ENCODE measurements at regions not wholly inside any gene's neighbourhood (a gene's known extent, or its start where the extent isn't known, plus 50 kb on each side); places are given as distances from the start of the nearest gene placed in this dataset.

DNA sequence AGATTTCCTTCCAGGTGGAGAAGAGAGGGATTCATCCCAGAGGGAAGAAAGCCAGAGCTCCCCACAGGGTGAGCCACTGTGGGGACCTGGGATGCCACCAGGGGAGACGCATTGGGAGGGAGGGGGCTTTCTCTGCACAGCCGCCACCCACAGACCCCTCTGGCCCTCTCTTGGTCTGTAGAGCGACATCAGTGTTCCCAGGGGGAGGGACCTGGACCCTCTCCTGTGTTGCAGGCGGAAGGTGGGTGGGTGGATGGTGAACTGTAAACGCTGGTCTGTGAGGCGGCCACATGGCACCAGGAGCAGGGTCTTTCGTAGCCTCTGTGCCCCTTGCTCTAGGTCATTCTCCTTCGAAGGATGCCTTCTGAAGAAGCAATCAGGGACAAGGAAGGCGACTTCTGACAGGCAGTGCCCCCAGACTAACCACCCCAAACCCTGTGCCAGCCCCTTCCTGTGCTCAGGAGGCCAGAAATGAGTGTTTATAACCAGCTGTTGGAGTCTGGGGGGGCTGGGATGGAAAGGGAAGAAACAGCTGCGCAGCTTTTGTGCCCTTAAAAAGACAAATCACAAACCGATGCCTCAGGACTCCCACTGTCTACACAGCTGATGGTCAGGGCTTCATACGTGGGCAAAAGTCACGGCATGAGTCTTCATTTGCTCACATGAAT is 121.4 kb upstream of the ZBTB40 start:
- H2BK5ac ChIP-seq (ENCODE audit: low read depth, low read length) = no peak overlapping the region
- H4K5ac ChIP-seq (ENCODE audit: insufficient read length, low read depth, low read length) = no peak overlapping the region
- peaks cover 7% of the 10 kb centered on the region; the same call in 1 of the 2 replicates for H3K23me2 ChIP-seq (ENCODE audit: low read depth, low read length)
- no peak overlapping the region for H3K56ac ChIP-seq (replicated peaks; ENCODE audit: insufficient read length, low read depth, low read length)
- H4K91ac ChIP-seq (replicated peaks; ENCODE audit: insufficient read length, low read length) = no peak overlapping the region
- H4K20me1 ChIP-seq (replicated peaks in 1 of 2; ENCODE audit: control insufficient read depth in 1 of 2, insufficient read depth in 2 of 2, low read length in 2 of 2) = peaks cover 0 to 2% of the 10 kb centered on the region in 2 experiments
- no peak overlapping the region for H2BK20ac ChIP-seq (ENCODE audit: low read length)
- FAIRE-seq (no peak), DNase-seq (ENCODE audit: low read depth in 1 of 2, low spot score in 2 of 2) (no peak)
- H3K4me2 ChIP-seq (ENCODE audit: insufficient read depth in 1 of 2, low read depth in 2 of 2, low read length in 2 of 2) = no peak overlapping the region
- H2BK120ac ChIP-seq (replicated peaks; ENCODE audit: low read depth, low read length) = no peak overlapping the region
- H2BK15ac ChIP-seq (ENCODE audit: low read length) = no peak overlapping the region
- H3K27me3 ChIP-seq (replicated peaks in 1 of 4; ENCODE audit: control insufficient read depth in 3 of 4, extremely low read depth in 1 of 4, insufficient read depth in 3 of 4, low read length in 3 of 4) = no peaks in the 10 kb centered on the region
- CTCF ChIA-PET (ENCODE audit: partially characterized antibody) = interaction anchor here (1.4 kb wide), 1 partner anchor 13 kb away, joined by 6 read pairs; no protein-coding TSS in a partner anchor
- H3K79me2 ChIP-seq (ENCODE audit: control insufficient read depth in 1 of 2, insufficient read depth in 2 of 2, low read length in 2 of 2) = no peaks in the 10 kb centered on the region
- H3K4me1 ChIP-seq (replicated peaks in 1 of 4; ENCODE audit: control insufficient read depth in 3 of 4, insufficient read depth in 4 of 4, low read length in 3 of 4) = peaks cover 0 to 3% (median 2%) of the 10 kb centered on the region in 4 experiments; a peak in 2 of 7 replicates
- no peak overlapping the region for H3K14ac ChIP-seq (ENCODE audit: insufficient read length)
- no peak overlapping the region for H3K9ac ChIP-seq (replicated peaks in 1 of 4; ENCODE audit: extremely low read depth in 1 of 4, low read depth in 3 of 4, low read length in 3 of 4)
- no peak overlapping the region for H2AK5ac ChIP-seq (ENCODE audit: low read depth, low read length)
- H3K9me3 ChIP-seq (ENCODE audit: insufficient read depth in 2 of 2, low read depth in 1 of 2, low read length in 1 of 2) = no peaks in the 10 kb centered on the region
- no peaks in the 10 kb centered on the region for H3K79me1 ChIP-seq (ENCODE audit: low read depth, low read length)
- H2AFZ ChIP-seq (ENCODE audit: low read length) = no peak overlapping the region
- 0 out of 2 replicates have a peak overlapping the region, but pooled peaks have one; percentile 14 for H3K18ac ChIP-seq (ENCODE audit: extremely low read depth, low read length)
- no peaks in the 10 kb centered on the region for H3K36me3 ChIP-seq (ENCODE audit: control insufficient read depth in 2 of 4, insufficient read depth in 4 of 4, low read length in 3 of 4)
- H3K4ac ChIP-seq (replicated peaks; ENCODE audit: insufficient read length, low read depth, low read length) = no peak overlapping the region
- no peak overlapping the region for H2BK12ac ChIP-seq (ENCODE audit: low read depth, low read length)
- H4K8ac ChIP-seq (ENCODE audit: extremely low read depth, insufficient read depth, low read length) = no peak overlapping the region
- POLR2A ChIA-PET (ENCODE audit: partially characterized antibody) = interaction anchor here (0.7 kb wide), 1 partner anchor 36 kb away, joined by 3 read pairs; no protein-coding TSS in a partner anchor
- H3K4me3 ChIP-seq (ENCODE audit: extremely low read depth in 1 of 4, insufficient read depth in 2 of 4, low read depth in 3 of 4, low read length in 4 of 4) = no peak overlapping the region
- no peak overlapping the region for H3K27ac ChIP-seq (ENCODE audit: low read depth, low read length)
- H3K23ac ChIP-seq (ENCODE audit: insufficient read length) = no peak overlapping the region
- WGBS, 2 experiments (ENCODE audit: extremely low coverage in 1 of 2, insufficient coverage in 1 of 2, insufficient read length in 1 of 2, insufficient replicate concordance in 2 of 2, low coverage in 1 of 2, low lambda C conversion rate in 2 of 2, missing lambda C conversion rate in 1 of 2) = 84% methylated on average over 11 of the region's 13 CpGs; no CpG with 5 or more reads in 1 of the 2 experiments
- TF ChIP-seq RXRA (IDR thresholded peaks at IDR 0.05; ENCODE audit: insufficient read depth, low read depth, low read length) (no peak), CHD1 (IDR thresholded peaks at IDR 0.05; ENCODE audit: low read depth, low read length) (no peak), PHF8 (conservative IDR thresholded peaks at IDR 0.05; ENCODE audit: low read depth, low read length) (no peak), SIN3A (conservative IDR thresholded peaks at IDR 0.05 in 1 of 2, IDR thresholded peaks at IDR 0.05 in 1 of 2; ENCODE audit: low read depth in 1 of 2, low read length in 2 of 2) (no peak)

Measured in H1 (cell line).